Neural crest cell (in vitro differentiated cells): ENCODE measurements at regions not wholly inside any gene's neighbourhood (a gene's known extent, or its start where the extent isn't known, plus 50 kb on each side); places are given as distances from the start of the nearest gene placed in this dataset.
A peak's percentile ranks its signal among the peaks of the same experiment; 100 is the strongest.

ENCODE experiments used
- DNase-seq: peaks from one replicate; pipeline ENCODE4 v3.0.0; 2021; ENCODE audit warnings: low read depth, mixed read lengths, low spot score
- H3K27ac Mint-ChIP-seq: one replicate; pipeline ENCODE4 v1.8.0; 2021; ENCODE audit warnings: mild to moderate bottlenecking, mixed read lengths; ENCODE audit not compliant: unreplicated experiment
- H3K27me3 Mint-ChIP-seq: 2 replicates; pipeline ENCODE4 v1.8.0; 2021; ENCODE audit warnings: low read depth, mild to moderate bottlenecking, mixed read lengths
- H3K36me3 Mint-ChIP-seq: 2 replicates; pipeline ENCODE4 v1.8.0; 2021; ENCODE audit warnings: low read depth, mild to moderate bottlenecking, mixed read lengths
- H3K4me1 Mint-ChIP-seq: 2 replicates; pipeline ENCODE4 v1.8.0; 2021; ENCODE audit warnings: mixed read lengths
- H3K4me3 Mint-ChIP-seq: one replicate; pipeline ENCODE4 v1.8.0; 2021; ENCODE audit warnings: mild to moderate bottlenecking, mixed read lengths
- H3K9me3 Mint-ChIP-seq: 2 replicates; pipeline ENCODE4 v1.8.0; 2021; ENCODE audit warnings: mixed read lengths
- CTCF ChIP-seq: fragments of 200-600 bp; sonication (generic); conservative IDR thresholded peaks from 2 replicates; pipeline ENCODE4 v1.5.0; 2021; ENCODE audit warnings: antibody characterized with exemption, mild to moderate bottlenecking

- no peaks in the 10 kb centered on the region for H3K36me3 Mint-ChIP-seq
- peaks cover 6% of the 10 kb centered on the region for H3K27me3 Mint-ChIP-seq
- no peak for TF ChIP-seq CTCF
- peak overlapping the region; percentile 16 for H3K4me3 Mint-ChIP-seq
- H3K27ac Mint-ChIP-seq = no peak overlapping the region
- peaks cover 21% of the 10 kb centered on the region for H3K4me1 Mint-ChIP-seq
- H3K9me3 Mint-ChIP-seq = no peaks in the 10 kb centered on the region
- DNase-seq = no peak
Measured at GRCh38 chr14:34062353-34062973, 111.6 kb upstream of the EGLN3 start.

GRCh38 chr14:34060651-34060999, 109.8 kb upstream of the EGLN3 start:
- no peaks in the 10 kb centered on the region for H3K36me3 Mint-ChIP-seq
- H3K4me1 Mint-ChIP-seq = peaks cover 21% of the 10 kb centered on the region
- no peaks in the 10 kb centered on the region for H3K9me3 Mint-ChIP-seq
- peaks cover 6% of the 10 kb centered on the region for H3K27me3 Mint-ChIP-seq
- peak overlapping the region; percentile 93 for H3K27ac Mint-ChIP-seq
- no peak for DNase-seq
- peak overlapping the region; percentile 92 for H3K4me3 Mint-ChIP-seq
- no peak for TF ChIP-seq CTCF

DNA sequence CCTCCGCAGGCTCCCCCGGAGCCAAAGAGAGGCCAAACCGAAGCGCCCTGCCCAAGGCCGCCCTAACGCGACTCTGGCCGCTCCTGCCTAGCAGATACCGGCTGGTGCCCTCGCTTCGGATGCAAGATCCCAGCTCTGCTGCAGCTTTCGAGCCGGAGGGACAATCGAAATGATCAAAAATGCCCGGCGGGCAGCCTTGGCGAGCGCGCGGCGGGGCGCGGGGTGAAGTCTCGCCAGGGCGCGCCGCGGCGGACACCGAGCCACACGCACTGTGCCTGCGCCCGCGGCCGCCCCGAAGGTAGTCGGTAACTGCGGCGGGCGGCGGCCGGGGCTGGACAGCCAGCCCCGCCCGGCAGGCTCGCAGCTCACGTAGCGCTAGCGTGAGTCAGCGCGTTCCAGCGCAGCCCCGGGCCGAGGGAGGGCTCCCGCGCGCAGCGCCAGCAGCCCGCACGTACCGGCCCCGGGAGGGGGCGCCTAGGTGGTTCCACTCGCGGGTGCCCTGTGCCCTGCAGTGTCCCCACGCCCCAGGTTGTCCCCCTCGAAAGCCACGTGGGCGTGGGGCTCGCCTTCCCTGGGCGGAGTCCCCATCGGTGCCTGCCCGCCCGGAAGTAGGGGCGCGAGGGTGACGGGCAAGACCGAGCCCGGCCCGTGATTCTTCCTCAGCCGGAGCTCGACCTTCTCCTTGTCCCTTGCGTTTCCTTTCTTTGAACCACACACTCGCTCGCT, 109.2 kb upstream of the EGLN3 start:
- Mint-ChIP-seq H3K9me3 (no peaks in the 10 kb centered on the region), H3K4me1 (peaks cover 21% of the 10 kb centered on the region), H3K36me3 (no peaks in the 10 kb centered on the region), H3K27me3 (peaks cover 6% of the 10 kb centered on the region), H3K27ac (peak overlapping the region; percentile 93), H3K4me3 (peak overlapping the region; percentile 92)
- DNase-seq = peak; percentile 47
- TF ChIP-seq CTCF = no peak

- no peaks in the 10 kb centered on the region for H3K36me3 Mint-ChIP-seq
- peaks cover 21% of the 10 kb centered on the region for H3K4me1 Mint-ChIP-seq
- H3K27me3 Mint-ChIP-seq = peaks cover 6% of the 10 kb centered on the region
- TF ChIP-seq CTCF = no peak
- H3K9me3 Mint-ChIP-seq = no peaks in the 10 kb centered on the region
- peak overlapping the region; percentile 83 for H3K4me3 Mint-ChIP-seq
- no peak for DNase-seq
- H3K27ac Mint-ChIP-seq = peak overlapping the region; percentile 35
Measured at GRCh38 chr14:34059037-34059924, 108.4 kb upstream of the EGLN3 start.

GRCh38 chr14:34058510-34058909, 107.6 kb upstream of the EGLN3 start:
- H3K27ac Mint-ChIP-seq = no peak overlapping the region
- no peak for TF ChIP-seq CTCF
- no peak overlapping the region for H3K4me3 Mint-ChIP-seq
- H3K27me3 Mint-ChIP-seq = peaks cover 6% of the 10 kb centered on the region
- no peak for DNase-seq
- H3K4me1 Mint-ChIP-seq = peaks cover 20% of the 10 kb centered on the region
- H3K36me3 Mint-ChIP-seq = no peaks in the 10 kb centered on the region
- no peaks in the 10 kb centered on the region for H3K9me3 Mint-ChIP-seq
